ENCODE measurements at regions not wholly inside any gene's neighbourhood (a gene's known extent, or its start where the extent isn't known, plus 50 kb on each side); places are given as distances from the start of the nearest gene placed in this dataset.

- H3K9ac ChIP-seq: no peak overlapping the region
- H4K20me1 ChIP-seq (ENCODE audit: insufficient read depth): no peaks in the 10 kb centered on the region
- in situ Hi-C loops (cut with MboI): no loop called here
- H3K36me3 ChIP-seq (ENCODE audit: low read depth): no peaks in the 10 kb centered on the region
- no peaks in the 10 kb centered on the region for H3K9me3 ChIP-seq (ENCODE audit: low read depth)
- no peaks in the 10 kb centered on the region for H3K79me2 ChIP-seq (ENCODE audit: insufficient read depth)
- H3K27me3 ChIP-seq (replicated peaks; ENCODE audit: insufficient read depth): no peaks in the 10 kb centered on the region
- no peaks in the 10 kb centered on the region for H3K9me2 ChIP-seq (ENCODE audit: insufficient read depth)
- TF ChIP-seq EZH2 (IDR thresholded peaks at IDR 0.05; ENCODE audit: insufficient read depth, poor library complexity, severe bottlenecking) (no peak), EZH2phosphoT487 (IDR thresholded peaks at IDR 0.05; ENCODE audit: insufficient read depth, low read depth) (no peak)
- DNase-seq: no peak
- H3K27ac ChIP-seq: no peak overlapping the region
- H3K4me3 ChIP-seq: no peak overlapping the region
- H3K4me2 ChIP-seq (ENCODE audit: unreplicated experiment): no peak overlapping the region
- H2AFZ ChIP-seq: no peak overlapping the region
- WGBS, 2 experiments (ENCODE audit: low coverage in 1 of 2, low lambda C conversion rate in 2 of 2, missing lambda C conversion rate in 2 of 2): 14% methylated on average over 2 of the region's 2 CpGs
- H3F3A ChIP-seq (ENCODE audit: insufficient read depth): no peaks in the 10 kb centered on the region
- H3K4me1 ChIP-seq (ENCODE audit: insufficient read depth): no peaks in the 10 kb centered on the region
These were observed 472.0 kb downstream of the ARAP2 start for GRCh38 chr4:35772291-35772690.

GRCh38 chr4:35789899-35790574 lies 454.3 kb downstream of the ARAP2 start:
- H3K4me2 ChIP-seq (ENCODE audit: unreplicated experiment): no peak overlapping the region
- no peaks in the 10 kb centered on the region for H3K4me1 ChIP-seq (ENCODE audit: insufficient read depth)
- H3K4me3 ChIP-seq: no peak overlapping the region
- H3F3A ChIP-seq (ENCODE audit: insufficient read depth): no peaks in the 10 kb centered on the region
- 0 to 2% methylated on average over 1 of the region's 1 CpG for WGBS, 2 experiments (ENCODE audit: low coverage in 1 of 2, low lambda C conversion rate in 2 of 2, missing lambda C conversion rate in 2 of 2)
- no peaks in the 10 kb centered on the region for H3K27me3 ChIP-seq (replicated peaks; ENCODE audit: insufficient read depth)
- no peaks in the 10 kb centered on the region for H3K36me3 ChIP-seq (ENCODE audit: low read depth)
- no peak overlapping the region for H2AFZ ChIP-seq
- no peaks in the 10 kb centered on the region for H3K9me3 ChIP-seq (ENCODE audit: low read depth)
- no peak overlapping the region for H3K9ac ChIP-seq
- DNase-seq: no peak
- H4K20me1 ChIP-seq (ENCODE audit: insufficient read depth): no peaks in the 10 kb centered on the region
- no peak overlapping the region for H3K27ac ChIP-seq
- H3K79me2 ChIP-seq (ENCODE audit: insufficient read depth): no peaks in the 10 kb centered on the region
- in situ Hi-C loops (cut with MboI): no loop called here
- TF ChIP-seq EZH2phosphoT487 (IDR thresholded peaks at IDR 0.05; ENCODE audit: insufficient read depth, low read depth): no peak
- TF ChIP-seq EZH2 (IDR thresholded peaks at IDR 0.05; ENCODE audit: insufficient read depth, poor library complexity, severe bottlenecking): no peak
- no peaks in the 10 kb centered on the region for H3K9me2 ChIP-seq (ENCODE audit: insufficient read depth)

GRCh38 chr4:35793045-35793722 lies 451.1 kb downstream of the ARAP2 start:
- no peak overlapping the region for H3K27ac ChIP-seq
- H3K4me1 ChIP-seq (ENCODE audit: insufficient read depth): no peaks in the 10 kb centered on the region
- H2AFZ ChIP-seq: no peak overlapping the region
- no peak for DNase-seq
- 0 to 4% methylated on average over 1 of the region's 1 CpG for WGBS, 2 experiments (ENCODE audit: low coverage in 1 of 2, low lambda C conversion rate in 2 of 2, missing lambda C conversion rate in 2 of 2)
- no peaks in the 10 kb centered on the region for H3K9me2 ChIP-seq (ENCODE audit: insufficient read depth)
- in situ Hi-C loops (cut with MboI): no loop called here
- H3K27me3 ChIP-seq (replicated peaks; ENCODE audit: insufficient read depth): no peaks in the 10 kb centered on the region
- H3K36me3 ChIP-seq (ENCODE audit: low read depth): no peaks in the 10 kb centered on the region
- no peak overlapping the region for H3K9ac ChIP-seq
- H4K20me1 ChIP-seq (ENCODE audit: insufficient read depth): no peaks in the 10 kb centered on the region
- H3K9me3 ChIP-seq (ENCODE audit: low read depth): peaks cover 8% of the 10 kb centered on the region
- no peaks in the 10 kb centered on the region for H3K79me2 ChIP-seq (ENCODE audit: insufficient read depth)
- H3K4me3 ChIP-seq: no peak overlapping the region
- no peak overlapping the region for H3K4me2 ChIP-seq (ENCODE audit: unreplicated experiment)
- H3F3A ChIP-seq (ENCODE audit: insufficient read depth): no peaks in the 10 kb centered on the region
- no peak for TF ChIP-seq EZH2phosphoT487 (IDR thresholded peaks at IDR 0.05; ENCODE audit: insufficient read depth, low read depth)

GRCh38 chr4:35793766-35794165 lies 450.5 kb downstream of the ARAP2 start:
- no peak for DNase-seq
- Histone ChIP-seq H2AFZ (no peak overlapping the region), H3K4me3 (no peak overlapping the region), H3K79me2 (ENCODE audit: insufficient read depth) (no peaks in the 10 kb centered on the region), H3K27ac (no peak overlapping the region), H3K4me2 (ENCODE audit: unreplicated experiment) (no peak overlapping the region), H3F3A (ENCODE audit: insufficient read depth) (no peaks in the 10 kb centered on the region), H3K9me3 (ENCODE audit: low read depth) (peaks cover 8% of the 10 kb centered on the region), H3K36me3 (ENCODE audit: low read depth) (no peaks in the 10 kb centered on the region), H3K27me3 (replicated peaks; ENCODE audit: insufficient read depth) (no peaks in the 10 kb centered on the region), H4K20me1 (ENCODE audit: insufficient read depth) (no peaks in the 10 kb centered on the region), H3K9me2 (ENCODE audit: insufficient read depth) (no peaks in the 10 kb centered on the region), H3K4me1 (ENCODE audit: insufficient read depth) (no peaks in the 10 kb centered on the region), H3K9ac (no peak overlapping the region)
- in situ Hi-C loops (cut with MboI): no loop called here
- TF ChIP-seq EZH2phosphoT487 (IDR thresholded peaks at IDR 0.05; ENCODE audit: insufficient read depth, low read depth) (no peak), EZH2 (IDR thresholded peaks at IDR 0.05; ENCODE audit: insufficient read depth, poor library complexity, severe bottlenecking) (no peak)
- 45 to 50% methylated on average over 1 of the region's 1 CpG for WGBS, 2 experiments (ENCODE audit: low coverage in 1 of 2, low lambda C conversion rate in 2 of 2, missing lambda C conversion rate in 2 of 2)
